Mesenteric fat pad (tissue), 1 donor: ENCODE measurements at regions not wholly inside any gene's neighbourhood (a gene's known extent, or its start where the extent isn't known, plus 50 kb on each side); places are given as distances from the start of the nearest gene placed in this dataset.

Experiments used
- DNase-seq: peaks from one replicate; pipeline ENCODE4 v3.0.0-alpha.2; 2020; ENCODE audit warnings: low spot score
- donor health status: DM: yes; HTN: yes; CAD: no.

GRCh38 chr7:114130866-114131265 is 212.1 kb upstream of the PPP1R3A start:
- DNase-seq = no peak

GRCh38 chr7:114128880-114129279 is 210.1 kb upstream of the PPP1R3A start:
- DNase-seq = no peak

- no peak for DNase-seq
These were observed 207.3 kb upstream of the PPP1R3A start for GRCh38 chr7:114126095-114126494.

GRCh38 chr7:114112806-114113205 is 194.0 kb upstream of the PPP1R3A start:
- no peak for DNase-seq

- no peak for DNase-seq
These were observed 191.9 kb upstream of the PPP1R3A start for GRCh38 chr7:114110666-114111065.

- no peak for DNase-seq
These were observed 190.9 kb upstream of the PPP1R3A start for GRCh38 chr7:114109721-114110120.

- DNase-seq = no peak
These were observed 190.5 kb upstream of the PPP1R3A start for GRCh38 chr7:114109304-114109703.

- DNase-seq = no peak
These were observed 189.7 kb upstream of the PPP1R3A start for GRCh38 chr7:114108510-114108909.

GRCh38 chr7:114107522-114107921 is 188.7 kb upstream of the PPP1R3A start:
- no peak for DNase-seq

GRCh38 chr7:114104035-114104434 is 185.2 kb upstream of the PPP1R3A start:
- DNase-seq = no peak

- DNase-seq = no peak
These were observed 184.2 kb upstream of the PPP1R3A start for GRCh38 chr7:114102996-114103395.

- DNase-seq = no peak
These were observed 183.3 kb upstream of the PPP1R3A start for GRCh38 chr7:114102131-114102530.

GRCh38 chr7:114100810-114101209 is 182.0 kb upstream of the PPP1R3A start:
- DNase-seq = no peak

- no peak for DNase-seq
These were observed 180.5 kb upstream of the PPP1R3A start for GRCh38 chr7:114099337-114099736.

GRCh38 chr7:114095885-114096284 is 177.1 kb upstream of the PPP1R3A start:
- no peak for DNase-seq

- DNase-seq = no peak
These were observed 169.7 kb upstream of the PPP1R3A start for GRCh38 chr7:114088470-114088940.

- DNase-seq = peak; percentile 79
These were observed 169.1 kb upstream of the PPP1R3A start for GRCh38 chr7:114087653-114088469.

- no peak for DNase-seq
These were observed 168.3 kb upstream of the PPP1R3A start for GRCh38 chr7:114086914-114087652.

- no peak for DNase-seq
These were observed 167.7 kb upstream of the PPP1R3A start for GRCh38 chr7:114086537-114086913.

- DNase-seq = no peak
These were observed 167.0 kb upstream of the PPP1R3A start for GRCh38 chr7:114085592-114086501.

GRCh38 chr7:114085313-114085591 is 166.4 kb upstream of the PPP1R3A start:
- no peak for DNase-seq
